SK-N-SH (cell line): ENCODE measurements at regions not wholly inside any gene's neighbourhood (a gene's known extent, or its start where the extent isn't known, plus 50 kb on each side); places are given as distances from the start of the nearest gene placed in this dataset.

ENCODE experiments used
- CTCF ChIP-seq: fragments of 200-600 bp; sonication (generic); IDR thresholded peaks from 2 replicates; pipeline ENCODE4 v1.6.1; 2017; ENCODE audit warnings: antibody characterized with exemption, mild to moderate bottlenecking, moderate library complexity
- FOXJ3 ChIP-seq: sonication (generic); formaldehyde crosslinking; IDR thresholded peaks from 2 replicates; pipeline ENCODE4 v1.5.1; 2020; ENCODE audit warnings: mild to moderate bottlenecking, missing genetic modification reagents
- MEF2A ChIP-seq: IDR thresholded peaks from 2 replicates; pipeline ENCODE4 v1.4.0; 2012; ENCODE audit warnings: low read depth, borderline replicate concordance
- NFIC ChIP-seq: IDR thresholded peaks from 2 replicates; pipeline ENCODE4 v1.4.0; 2012; ENCODE audit warnings: borderline replicate concordance
- POLR2AphosphoS5 ChIP-seq: IDR thresholded peaks from 2 replicates; pipeline ENCODE4 v1.6.1; 2012; ENCODE audit warnings: low read depth, low read length
- RFX5 ChIP-seq: IDR thresholded peaks from 2 replicates; pipeline ENCODE4 v1.6.1; 2012; ENCODE audit warnings: mild to moderate bottlenecking, improper control_type of control experiment, low read length
- RXRA ChIP-seq: IDR thresholded peaks from 2 replicates; pipeline ENCODE4 v1.4.0; 2012; ENCODE audit warnings: low read depth, mild to moderate bottlenecking, borderline replicate concordance
- TCF12 ChIP-seq: IDR thresholded peaks from 2 replicates; pipeline ENCODE4 v1.4.0; 2012

GRCh38 chr10:61337741-61338140, 115.4 kb downstream of the TMEM26 start:
- TF ChIP-seq FOXJ3 (CRISPR knock-in tag) = no peak
- TF ChIP-seq RXRA = no peak
- no peak for TF ChIP-seq CTCF
- no peak for TF ChIP-seq POLR2AphosphoS5
- TF ChIP-seq MEF2A = no peak
- TF ChIP-seq TCF12 = no peak
- no peak for TF ChIP-seq NFIC
- TF ChIP-seq RFX5 = no peak
